GM23248 (cell line): ENCODE measurements at regions not wholly inside any gene's neighbourhood (a gene's known extent, or its start where the extent isn't known, plus 50 kb on each side); places are given as distances from the start of the nearest gene placed in this dataset.

Experiments
- EZH2 ChIP-seq: fragments of 200-600 bp; sonication (generic); IDR thresholded peaks from 2 replicates; pipeline ENCODE4 v1.6.1; 2018; ENCODE audit warnings: antibody characterized with exemption, mild to moderate bottlenecking; ENCODE audit not compliant: insufficient read depth, poor library complexity, severe bottlenecking
- EZH2phosphoT487 ChIP-seq: fragments of 200-600 bp; sonication (generic); IDR thresholded peaks from 2 replicates; pipeline ENCODE4 v1.6.1; 2018; ENCODE audit warnings: antibody characterized with exemption, moderate library complexity, mild to moderate bottlenecking, low read depth; ENCODE audit not compliant: insufficient read depth

DNA sequence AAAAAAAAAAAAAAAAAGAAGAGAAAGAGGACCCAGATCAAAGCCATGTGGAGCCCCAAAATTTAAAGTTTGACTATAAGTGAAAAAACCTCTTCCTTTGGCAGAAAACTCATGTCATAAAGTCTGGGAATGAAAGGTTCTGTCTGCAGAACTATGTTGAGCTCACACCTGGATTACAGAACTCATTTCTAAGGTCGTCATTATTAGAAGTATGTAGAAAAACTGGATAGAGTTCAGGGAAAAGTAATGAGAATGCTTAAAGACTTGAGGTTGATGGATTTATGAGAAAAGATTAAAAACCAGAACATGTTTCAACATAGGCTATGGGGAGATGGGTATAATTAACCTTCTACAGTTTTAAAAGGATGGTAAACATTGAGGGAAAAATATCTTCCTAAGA is 90.7 kb upstream of the COL11A1 start:
- no peak for TF ChIP-seq EZH2phosphoT487
- no peak for TF ChIP-seq EZH2
